MM.1S (cell line): ENCODE measurements at regions not wholly inside any gene's neighbourhood (a gene's known extent, or its start where the extent isn't known, plus 50 kb on each side); places are given as distances from the start of the nearest gene placed in this dataset.

ENCODE experiments used
- CTCF ChIP-seq: fragments of 300-600 bp; sonication (generic); IDR thresholded peaks from 2 replicates; pipeline ENCODE4 v1.5.1; 2016; ENCODE audit warnings: antibody characterized with exemption, low read length, mixed read lengths
- EZH2 ChIP-seq: fragments of 300-600 bp; sonication (generic); optimal IDR thresholded peaks from 2 replicates; pipeline ENCODE3; 2017; ENCODE audit warnings: low read depth, mild to moderate bottlenecking, antibody characterized with exemption, low read length, mixed read lengths

DNA sequence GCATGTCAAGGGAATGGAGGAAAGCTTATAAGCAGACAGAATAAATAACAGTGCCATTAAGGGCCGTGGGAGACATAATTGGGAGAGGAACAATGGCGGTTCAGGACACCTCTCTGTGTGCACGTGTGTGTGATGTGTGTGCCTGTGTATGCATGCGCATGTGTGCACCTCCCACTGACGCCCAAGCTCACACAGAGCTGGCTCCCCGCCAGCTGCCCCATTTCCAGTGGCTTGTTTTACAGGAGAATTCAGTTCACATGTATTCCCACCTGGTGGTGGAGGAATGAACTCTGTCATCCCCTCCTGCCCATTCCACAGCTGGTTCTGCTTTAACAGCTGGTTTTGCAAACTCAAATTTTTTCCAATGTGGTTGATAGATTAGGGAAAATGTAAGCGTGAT is 262.2 kb downstream of the AJAP1 start:
- TF ChIP-seq CTCF (no peak), EZH2 (no peak)
